ENCODE measurements at regions not wholly inside any gene's neighbourhood (a gene's known extent, or its start where the extent isn't known, plus 50 kb on each side); places are given as distances from the start of the nearest gene placed in this dataset.

DNA sequence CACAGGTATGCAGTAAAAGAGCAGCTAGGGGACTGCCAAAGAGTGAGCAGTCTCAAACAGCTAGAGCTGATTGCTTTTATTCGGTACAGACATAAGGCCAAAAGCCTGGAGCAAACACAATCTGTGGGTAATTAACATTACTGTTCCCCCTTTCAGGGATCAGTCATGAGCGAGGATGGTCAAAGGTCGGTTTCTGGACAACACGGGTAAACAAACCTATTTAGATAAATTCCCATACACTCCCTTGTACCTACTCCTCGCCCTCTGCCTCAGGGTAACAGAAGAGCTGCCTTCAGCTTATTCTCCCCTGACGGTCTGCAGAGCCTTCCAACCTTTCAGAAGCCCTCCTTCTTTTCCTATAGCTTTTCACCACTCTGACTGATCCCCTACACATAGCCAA is 586.0 kb downstream of the SUCLG1 start:
- no peaks in the 10 kb centered on the region for H3K36me3 Mint-ChIP-seq (ENCODE audit: low read depth)
- H3K27me3 Mint-ChIP-seq (ENCODE audit: low read depth) = no peaks in the 10 kb centered on the region
- TF ChIP-seq, protein P1, sequence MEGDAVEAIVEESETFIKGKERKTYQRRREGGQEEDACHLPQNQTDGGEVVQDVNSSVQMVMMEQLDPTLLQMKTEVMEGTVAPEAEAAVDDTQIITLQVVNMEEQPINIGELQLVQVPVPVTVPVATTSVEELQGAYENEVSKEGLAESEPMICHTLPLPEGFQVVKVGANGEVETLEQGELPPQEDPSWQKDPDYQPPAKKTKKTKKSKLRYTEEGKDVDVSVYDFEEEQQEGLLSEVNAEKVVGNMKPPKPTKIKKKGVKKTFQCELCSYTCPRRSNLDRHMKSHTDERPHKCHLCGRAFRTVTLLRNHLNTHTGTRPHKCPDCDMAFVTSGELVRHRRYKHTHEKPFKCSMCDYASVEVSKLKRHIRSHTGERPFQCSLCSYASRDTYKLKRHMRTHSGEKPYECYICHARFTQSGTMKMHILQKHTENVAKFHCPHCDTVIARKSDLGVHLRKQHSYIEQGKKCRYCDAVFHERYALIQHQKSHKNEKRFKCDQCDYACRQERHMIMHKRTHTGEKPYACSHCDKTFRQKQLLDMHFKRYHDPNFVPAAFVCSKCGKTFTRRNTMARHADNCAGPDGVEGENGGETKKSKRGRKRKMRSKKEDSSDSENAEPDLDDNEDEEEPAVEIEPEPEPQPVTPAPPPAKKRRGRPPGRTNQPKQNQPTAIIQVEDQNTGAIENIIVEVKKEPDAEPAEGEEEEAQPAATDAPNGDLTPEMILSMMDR (IDR thresholded peaks at IDR 0.05) = no peak
- DNase-seq (ENCODE audit: low spot score) = no peak
- no peak overlapping the region for H3K4me3 Mint-ChIP-seq (ENCODE audit: unreplicated experiment)
- peaks cover 27% of the 10 kb centered on the region for H3K9me3 Mint-ChIP-seq (ENCODE audit: low read depth)
- H3K27ac Mint-ChIP-seq (ENCODE audit: unreplicated experiment) = no peak overlapping the region
- no peaks in the 10 kb centered on the region for H3K4me1 Mint-ChIP-seq (ENCODE audit: low read depth)

GRCh38 chr2:83866211-83866610 is 592.9 kb downstream of the SUCLG1 start:
- Mint-ChIP-seq H3K27ac (ENCODE audit: unreplicated experiment) (no peak overlapping the region), H3K4me3 (ENCODE audit: unreplicated experiment) (no peak overlapping the region), H3K9me3 (ENCODE audit: low read depth) (no peaks in the 10 kb centered on the region), H3K27me3 (ENCODE audit: low read depth) (no peaks in the 10 kb centered on the region), H3K36me3 (ENCODE audit: low read depth) (no peaks in the 10 kb centered on the region), H3K4me1 (ENCODE audit: low read depth) (no peaks in the 10 kb centered on the region)
- no peak for DNase-seq (ENCODE audit: low spot score)
- TF ChIP-seq, protein P1 (IDR thresholded peaks at IDR 0.05) = no peak

- DNase-seq (ENCODE audit: low spot score) = no peak
- H3K4me3 Mint-ChIP-seq (ENCODE audit: unreplicated experiment) = no peak overlapping the region
- no peaks in the 10 kb centered on the region for H3K36me3 Mint-ChIP-seq (ENCODE audit: low read depth)
- H3K27me3 Mint-ChIP-seq (ENCODE audit: low read depth) = no peaks in the 10 kb centered on the region
- TF ChIP-seq, protein P1 (IDR thresholded peaks at IDR 0.05) = no peak
- no peaks in the 10 kb centered on the region for H3K9me3 Mint-ChIP-seq (ENCODE audit: low read depth)
- H3K4me1 Mint-ChIP-seq (ENCODE audit: low read depth) = no peaks in the 10 kb centered on the region
- H3K27ac Mint-ChIP-seq (ENCODE audit: unreplicated experiment) = no peak overlapping the region
These were observed 596.5 kb downstream of the SUCLG1 start for GRCh38 chr2:83862600-83862999.

DNA sequence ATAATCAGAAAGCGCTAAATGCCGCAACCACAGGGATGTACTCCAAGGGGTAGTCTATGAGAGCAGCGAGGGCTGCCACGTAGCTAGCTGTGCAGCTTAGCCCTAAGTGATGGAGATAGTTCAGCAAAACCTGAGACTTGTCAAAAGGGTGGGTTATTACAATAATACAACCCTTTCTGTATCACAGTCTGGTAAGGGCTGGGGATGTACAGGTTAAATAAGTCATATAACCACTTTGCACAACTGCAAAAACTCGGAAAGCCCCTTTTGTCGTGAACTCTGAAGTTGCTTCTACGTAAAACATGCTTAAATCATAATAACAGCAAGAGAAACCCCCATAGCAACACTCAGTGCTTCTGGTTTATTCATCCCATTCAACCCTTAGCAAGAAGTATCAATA is 598.8 kb downstream of the SUCLG1 start:
- H3K27ac Mint-ChIP-seq (ENCODE audit: unreplicated experiment) = no peak overlapping the region
- no peaks in the 10 kb centered on the region for H3K27me3 Mint-ChIP-seq (ENCODE audit: low read depth)
- no peaks in the 10 kb centered on the region for H3K4me1 Mint-ChIP-seq (ENCODE audit: low read depth)
- DNase-seq (ENCODE audit: low spot score) = no peak
- H3K4me3 Mint-ChIP-seq (ENCODE audit: unreplicated experiment) = no peak overlapping the region
- H3K9me3 Mint-ChIP-seq (ENCODE audit: low read depth) = no peaks in the 10 kb centered on the region
- no peaks in the 10 kb centered on the region for H3K36me3 Mint-ChIP-seq (ENCODE audit: low read depth)
- TF ChIP-seq, protein P1 (IDR thresholded peaks at IDR 0.05) = no peak

GRCh38 chr2:83859553-83859952 is 599.5 kb downstream of the SUCLG1 start:
- no peak for DNase-seq (ENCODE audit: low spot score)
- no peak overlapping the region for H3K27ac Mint-ChIP-seq (ENCODE audit: unreplicated experiment)
- no peak overlapping the region for H3K4me3 Mint-ChIP-seq (ENCODE audit: unreplicated experiment)
- H3K9me3 Mint-ChIP-seq (ENCODE audit: low read depth) = no peaks in the 10 kb centered on the region
- H3K4me1 Mint-ChIP-seq (ENCODE audit: low read depth) = no peaks in the 10 kb centered on the region
- H3K36me3 Mint-ChIP-seq (ENCODE audit: low read depth) = no peaks in the 10 kb centered on the region
- H3K27me3 Mint-ChIP-seq (ENCODE audit: low read depth) = no peaks in the 10 kb centered on the region
- TF ChIP-seq, protein P1 (IDR thresholded peaks at IDR 0.05) = no peak

Data from chondrocyte (in vitro differentiated cells).